ENCODE measurements at regions not wholly inside any gene's neighbourhood (a gene's known extent, or its start where the extent isn't known, plus 50 kb on each side); places are given as distances from the start of the nearest gene placed in this dataset.

GRCh38 chr7:156533420-156533819 lies 107.2 kb upstream of the RNF32 start:
- Histone ChIP-seq H3K9me3 (no peaks in the 10 kb centered on the region), H3K36me3 (no peaks in the 10 kb centered on the region), H3K27me3 (replicated peaks in 1 of 7) (peaks cover 0 to 6% (median 0%) of the 10 kb centered on the region in 7 donors), H3K4me3 (no peak overlapping the region), H3K4me1 (no peaks in the 10 kb centered on the region), H3K27ac (no peak overlapping the region)
- no peak for DNase-seq
- TF ChIP-seq CTCF (IDR thresholded peaks at IDR 0.05 in 8 of 11, conservative IDR thresholded peaks at IDR 0.05 in 3 of 11), result no peak
- TF ChIP-seq POLR2AphosphoS5 (IDR thresholded peaks at IDR 0.05), result no peak
- TF ChIP-seq POLR2A (IDR thresholded peaks at IDR 0.05), result no peak
- WGBS, 5 donors, result 77 to 93% (median 83%) methylated on average over 13 of the region's 13 CpGs
- intact Hi-C loops (cut with DNase I; ENCODE audit: low total_unique reads), result no loop called here

DNA sequence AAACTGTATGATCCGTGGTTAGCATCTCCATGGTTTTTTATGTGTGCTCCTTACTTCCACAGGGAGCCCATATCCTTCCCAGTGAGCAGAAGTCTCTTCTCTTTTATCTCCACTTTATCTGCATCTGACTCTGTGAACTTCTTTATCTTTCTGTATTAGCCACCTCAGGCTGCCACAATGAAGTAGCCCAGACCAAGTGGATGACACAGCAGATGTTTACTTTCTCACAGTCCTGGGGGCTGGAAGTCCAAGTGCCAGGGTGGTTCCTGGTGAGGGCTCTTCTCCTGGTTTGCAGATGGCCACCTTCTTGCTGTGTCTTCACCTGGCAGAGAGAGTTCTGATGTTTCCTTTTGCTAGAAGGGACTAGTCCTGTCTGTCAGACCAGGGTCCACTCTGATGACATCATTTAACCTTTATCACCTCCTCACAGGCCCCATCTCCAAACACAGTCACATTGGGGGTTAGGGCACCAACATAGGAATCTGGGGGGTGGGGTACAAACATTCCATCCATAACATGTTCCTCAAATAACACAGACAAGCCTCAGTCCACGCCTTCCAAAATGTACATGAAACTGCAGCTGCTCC lies 108.5 kb upstream of the RNF32 start:
- no peaks in the 10 kb centered on the region for H3K4me1 ChIP-seq
- intact Hi-C loops (cut with DNase I; ENCODE audit: low total_unique reads), result no loop called here
- 32 to 76% (median 59%) methylated on average over 2 of the region's 2 CpGs for WGBS, 5 donors

GRCh38 chr7:156529956-156530355 lies 110.6 kb upstream of the RNF32 start:
- H3K4me3 ChIP-seq, result no peak overlapping the region
- H3K9me3 ChIP-seq, result no peaks in the 10 kb centered on the region
- no peak for DNase-seq
- intact Hi-C loops (cut with DNase I; ENCODE audit: low total_unique reads), result no loop called here
- peaks cover 0 to 6% (median 0%) of the 10 kb centered on the region in 7 donors for H3K27me3 ChIP-seq (replicated peaks in 1 of 7)
- 65 to 89% (median 81%) methylated on average over 5 of the region's 5 CpGs for WGBS, 5 donors
- no peak overlapping the region for H3K27ac ChIP-seq
- TF ChIP-seq POLR2AphosphoS5 (IDR thresholded peaks at IDR 0.05), result no peak
- TF ChIP-seq POLR2A (IDR thresholded peaks at IDR 0.05), result no peak
- no peak for TF ChIP-seq CTCF (IDR thresholded peaks at IDR 0.05 in 8 of 11, conservative IDR thresholded peaks at IDR 0.05 in 3 of 11)
- H3K4me1 ChIP-seq, result no peaks in the 10 kb centered on the region
- no peaks in the 10 kb centered on the region for H3K36me3 ChIP-seq

More for the DNA sequence above, 108.5 kb upstream of the RNF32 start:
- TF ChIP-seq POLR2A (IDR thresholded peaks at IDR 0.05), result no peak
- TF ChIP-seq CTCF (IDR thresholded peaks at IDR 0.05 in 8 of 11, conservative IDR thresholded peaks at IDR 0.05 in 3 of 11), result no peak
- no peak for TF ChIP-seq POLR2AphosphoS5 (IDR thresholded peaks at IDR 0.05)
- Histone ChIP-seq H3K36me3 (no peaks in the 10 kb centered on the region), H3K4me3 (no peak overlapping the region), H3K27ac (no peak overlapping the region), H3K27me3 (replicated peaks in 1 of 7) (peaks cover 0 to 6% (median 0%) of the 10 kb centered on the region in 7 donors), H3K9me3 (no peaks in the 10 kb centered on the region)
- no peak for DNase-seq

GRCh38 chr7:156527458-156527890 lies 113.1 kb upstream of the RNF32 start:
- H3K27ac ChIP-seq, result no peak overlapping the region
- no peak for TF ChIP-seq POLR2A (IDR thresholded peaks at IDR 0.05)
- no peak for TF ChIP-seq POLR2AphosphoS5 (IDR thresholded peaks at IDR 0.05)
- no peak for TF ChIP-seq CTCF (IDR thresholded peaks at IDR 0.05 in 8 of 11, conservative IDR thresholded peaks at IDR 0.05 in 3 of 11)
- no peak for DNase-seq
- H3K4me3 ChIP-seq, result no peak overlapping the region
- no peaks in the 10 kb centered on the region for H3K36me3 ChIP-seq
- WGBS, 5 donors, result 14 to 55% (median 50%) methylated on average over 4 of the region's 4 CpGs
- no peaks in the 10 kb centered on the region for H3K9me3 ChIP-seq
- intact Hi-C loops (cut with DNase I; ENCODE audit: low total_unique reads), result no loop called here
- H3K27me3 ChIP-seq (replicated peaks in 1 of 7), result no peaks in the 10 kb centered on the region
- H3K4me1 ChIP-seq, result no peaks in the 10 kb centered on the region
